AG04449 (cell line): ENCODE measurements at regions not wholly inside any gene's neighbourhood (a gene's known extent, or its start where the extent isn't known, plus 50 kb on each side); places are given as distances from the start of the nearest gene placed in this dataset.
"Not testable (repeated sequence)": the region's sequence is repeated elsewhere in the genome, so short reads cannot be mapped to it uniquely, and the experiment has no call there.

ENCODE experiments used
- CTCF ChIA-PET: fragments of 350-600 bp; formaldehyde crosslinking; extraction: SDS; loops from one replicate; lab custom pipeline; 2021; ENCODE audit warnings: antibody characterized with exemption; lab: Yijun Ruan, JAX
- POLR2A ChIA-PET: fragments of 400-600, 350-600 bp; formaldehyde crosslinking; extraction: SDS; loops from one replicate; lab custom pipeline; 2020; ENCODE audit warnings: antibody characterized with exemption, inconsistent platforms; lab: Yijun Ruan, JAX
- DNase-seq: peaks from one replicate; pipeline ENCODE4 v3.0.0-alpha.2; 2010; ENCODE audit warnings: low read depth, low spot score
- H3K4me3 ChIP-seq: 2 replicates; pipeline ENCODE4 v1.5.1; 2011; ENCODE audit warnings: low read depth, mild to moderate bottlenecking, control low read depth, low read length

DNA sequence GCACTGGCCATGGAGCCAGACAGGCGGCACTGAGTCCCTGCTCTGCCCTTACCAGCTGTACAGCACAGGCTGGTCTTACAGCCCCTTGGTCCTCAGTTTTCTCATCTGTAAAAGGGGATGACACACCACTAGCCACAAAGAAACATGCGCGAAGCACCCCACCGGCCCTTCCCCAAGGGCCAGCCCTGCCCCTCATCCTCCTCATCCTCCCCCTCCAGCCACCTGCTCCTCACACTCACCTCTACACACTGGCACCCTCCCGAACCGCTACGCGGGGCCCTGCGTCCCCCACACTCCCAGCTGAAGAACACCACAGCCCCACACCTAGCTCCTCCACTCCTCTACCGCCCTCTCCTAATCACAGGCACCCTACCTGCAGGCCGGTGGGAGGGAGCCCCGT is 138.4 kb downstream of the TNFRSF13B start:
- DNase-seq, POLR2A ChIA-PET, CTCF ChIA-PET: not testable (repeated sequence)

DNA sequence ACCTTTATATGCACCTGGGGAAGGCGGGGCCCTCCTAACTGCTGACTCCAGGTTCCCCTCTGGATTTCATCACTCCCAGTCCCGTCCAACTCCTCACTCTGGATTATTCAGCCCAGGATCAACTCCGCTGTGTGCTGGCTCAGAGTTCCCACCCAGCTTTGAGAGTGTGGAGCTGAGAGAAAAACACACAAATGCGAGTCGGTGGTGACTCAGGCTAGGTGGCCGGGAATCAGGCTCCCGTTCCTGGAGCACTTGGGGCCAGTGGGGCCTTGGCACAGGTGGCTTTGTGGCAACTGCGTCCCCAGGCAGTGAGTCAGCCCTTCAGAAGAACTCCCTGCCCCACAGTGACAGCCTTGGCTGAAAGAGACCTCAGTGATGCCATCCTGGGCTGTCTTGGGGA is 139.1 kb downstream of the TNFRSF13B start:
- CTCF ChIA-PET, DNase-seq, H3K4me3 ChIP-seq, POLR2A ChIA-PET: not testable (repeated sequence)

More for the DNA sequence above, 138.4 kb downstream of the TNFRSF13B start:
- H3K4me3 ChIP-seq, result not testable (repeated sequence)

DNA sequence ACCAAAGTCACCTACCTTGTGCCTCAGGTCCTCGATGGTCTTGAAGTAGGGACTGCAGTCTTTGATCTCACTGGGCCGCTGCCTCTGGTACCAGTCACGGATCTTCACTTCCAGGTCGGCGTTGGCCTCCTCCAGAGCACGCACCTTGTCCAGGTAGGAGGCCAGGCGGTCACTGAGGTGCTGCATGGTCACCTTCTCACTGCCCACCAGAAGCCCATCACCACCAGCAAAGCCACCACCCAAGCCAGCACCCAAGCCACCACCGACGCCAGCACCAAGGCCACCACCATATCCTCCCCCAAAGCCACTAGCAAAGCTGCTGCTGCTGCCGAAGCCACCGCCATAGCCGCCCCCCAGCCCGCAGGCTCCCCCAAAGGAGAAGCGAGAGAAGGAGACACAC is 139.7 kb downstream of the TNFRSF13B start:
- POLR2A ChIA-PET, CTCF ChIA-PET, H3K4me3 ChIP-seq, DNase-seq: not testable (repeated sequence)

DNA sequence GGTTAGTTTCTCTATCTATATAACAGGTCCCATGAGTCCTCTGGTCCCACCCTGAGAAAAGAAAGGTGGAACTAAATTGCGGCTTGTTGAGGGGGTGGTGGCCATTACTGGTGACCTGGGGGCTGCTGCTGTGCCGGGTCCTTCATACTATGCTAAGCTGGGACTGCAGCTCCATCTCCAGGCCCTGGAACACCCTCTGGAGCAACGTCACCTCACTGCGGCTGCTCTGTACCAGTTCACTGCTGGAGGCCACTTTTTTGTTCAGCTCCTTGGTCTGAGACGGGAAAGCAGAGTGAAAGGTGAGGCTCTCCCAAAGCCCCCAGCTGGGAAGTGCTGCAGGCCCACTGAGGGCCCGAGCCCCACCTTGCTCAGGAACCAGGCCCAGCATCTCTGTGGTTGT is 140.7 kb downstream of the CCDC144A start:
- CTCF ChIA-PET, H3K4me3 ChIP-seq, DNase-seq, POLR2A ChIA-PET: not testable (repeated sequence)

DNA sequence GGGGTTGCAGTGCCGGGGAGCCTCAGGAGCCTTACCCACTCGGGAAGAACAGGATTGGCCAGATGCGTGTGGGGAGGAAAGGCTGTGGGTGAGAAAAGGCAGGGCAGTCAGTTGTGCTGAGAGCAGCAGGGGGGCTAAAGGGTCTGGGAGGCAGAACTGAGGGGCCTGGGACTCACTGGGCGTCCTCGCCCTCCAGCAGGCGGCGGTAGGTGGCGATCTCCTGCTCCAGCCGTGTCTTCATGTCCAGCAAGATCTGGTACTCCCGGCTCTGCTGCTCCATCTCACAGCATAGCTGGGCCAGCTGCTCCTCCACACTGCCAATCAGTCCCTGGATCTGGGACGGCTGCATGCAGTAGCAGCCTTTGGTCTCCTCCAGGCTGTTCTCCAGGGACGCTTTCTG is 140.2 kb downstream of the CCDC144A start:
- POLR2A ChIA-PET, DNase-seq, CTCF ChIA-PET, H3K4me3 ChIP-seq: not testable (repeated sequence)
